ENCODE measurements at regions not wholly inside any gene's neighbourhood (a gene's known extent, or its start where the extent isn't known, plus 50 kb on each side); places are given as distances from the start of the nearest gene placed in this dataset.

GRCh38 chr10:131444286-131444685 is 132.8 kb upstream of the TCERG1L start:
- no peak for DNase-seq (ENCODE audit: low read depth)

- DNase-seq (ENCODE audit: low read depth) = no peak
These were observed 133.4 kb upstream of the TCERG1L start for GRCh38 chr10:131444862-131445461.

- no peak for DNase-seq (ENCODE audit: low read depth)
These were observed 134.1 kb upstream of the TCERG1L start for GRCh38 chr10:131445623-131446022.

GRCh38 chr10:131446171-131446570 is 134.7 kb upstream of the TCERG1L start:
- no peak for DNase-seq (ENCODE audit: low read depth)

GRCh38 chr10:131448171-131448570 is 136.7 kb upstream of the TCERG1L start:
- DNase-seq (ENCODE audit: low read depth) = no peak

GRCh38 chr10:131448883-131449282 is 137.4 kb upstream of the TCERG1L start:
- no peak for DNase-seq (ENCODE audit: low read depth)

GRCh38 chr10:131450216-131450765 is 138.8 kb upstream of the TCERG1L start:
- no peak for DNase-seq (ENCODE audit: low read depth)

GRCh38 chr10:131451407-131452015 is 140.0 kb upstream of the TCERG1L start:
- DNase-seq (ENCODE audit: low read depth) = no peak

GRCh38 chr10:131452926-131453720 is 141.6 kb upstream of the TCERG1L start:
- no peak for DNase-seq (ENCODE audit: low read depth)

GRCh38 chr10:131453721-131454634 is 142.5 kb upstream of the TCERG1L start:
- no peak for DNase-seq (ENCODE audit: low read depth)

GRCh38 chr10:131456411-131456810 is 144.9 kb upstream of the TCERG1L start:
- DNase-seq (ENCODE audit: low read depth) = no peak

GRCh38 chr10:131461093-131461492 is 149.6 kb upstream of the TCERG1L start:
- DNase-seq (ENCODE audit: low read depth) = no peak

- no peak for DNase-seq (ENCODE audit: low read depth)
These were observed 153.3 kb upstream of the TCERG1L start for GRCh38 chr10:131464789-131465188.

- no peak for DNase-seq (ENCODE audit: low read depth)
These were observed 158.0 kb upstream of the TCERG1L start for GRCh38 chr10:131469551-131469950.

GRCh38 chr10:131473645-131474044 is 162.1 kb upstream of the TCERG1L start:
- no peak for DNase-seq (ENCODE audit: low read depth)

- no peak for DNase-seq (ENCODE audit: low read depth)
These were observed 162.9 kb upstream of the TCERG1L start for GRCh38 chr10:131474416-131474815.

- no peak for DNase-seq (ENCODE audit: low read depth)
These were observed 163.5 kb upstream of the TCERG1L start for GRCh38 chr10:131475043-131475442.

- DNase-seq (ENCODE audit: low read depth) = no peak
These were observed 164.3 kb upstream of the TCERG1L start for GRCh38 chr10:131475803-131476202.

- DNase-seq (ENCODE audit: low read depth) = no peak
These were observed 166.1 kb upstream of the TCERG1L start for GRCh38 chr10:131477457-131478121.

- no peak for DNase-seq (ENCODE audit: low read depth)
These were observed 167.0 kb upstream of the TCERG1L start for GRCh38 chr10:131478377-131478989.
